ENCODE measurements at regions not wholly inside any gene's neighbourhood (a gene's known extent, or its start where the extent isn't known, plus 50 kb on each side); places are given as distances from the start of the nearest gene placed in this dataset.

DNA sequence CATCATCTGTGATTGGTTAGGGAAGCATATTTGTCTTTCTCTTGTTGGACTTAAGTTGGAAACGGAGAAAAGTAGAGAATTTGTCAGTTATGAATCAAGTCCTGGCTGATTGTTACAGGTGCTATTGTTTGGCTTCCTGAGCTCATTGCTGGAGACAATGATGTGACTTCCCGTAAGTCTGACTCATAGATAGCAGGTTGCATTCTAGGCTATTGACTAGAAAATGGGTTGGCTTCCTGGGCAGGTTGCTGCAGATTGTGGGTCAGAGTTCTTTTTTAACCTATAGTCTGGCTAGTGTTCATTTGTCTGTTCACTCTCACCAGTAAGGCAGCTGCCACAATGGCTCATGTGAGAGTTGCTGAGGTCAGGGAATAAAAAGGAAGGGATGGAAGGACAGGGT, 101.5 kb downstream of the CCNA1 start:
- H3K9me2 ChIP-seq, result no peaks in the 10 kb centered on the region
- 25% methylated on average over 2 of the region's 2 CpGs for WGBS (ENCODE audit: low lambda C conversion rate)
- ChIA-PET CTCF (interaction anchor here (1.1 kb wide), 1 partner anchor 9 kb away, joined by 3 read pairs; no protein-coding TSS in a partner anchor), POLR2A (no interaction called here)
- H3K36me3 ChIP-seq (replicated peaks in 1 of 2; ENCODE audit: control insufficient read depth in 1 of 2, insufficient read depth in 2 of 2, low read length in 1 of 2), result no peaks in the 10 kb centered on the region
- TF ChIP-seq TCF12 (IDR thresholded peaks at IDR 0.05) (0 out of 2 replicates have a peak, but pooled peaks have one; percentile 12), RCOR1 (IDR thresholded peaks at IDR 0.05; ENCODE audit: low read length) (no peak)
- no peak overlapping the region for H3K4me2 ChIP-seq
- H3K9me3 ChIP-seq, result no peaks in the 10 kb centered on the region
- no peak overlapping the region for H3K9ac ChIP-seq
- no peaks in the 10 kb centered on the region for H3K79me2 ChIP-seq (ENCODE audit: insufficient read depth)
- H3K27ac ChIP-seq (ENCODE audit: low read depth in 2 of 2, low read length in 1 of 2), result no peak overlapping the region
- no peak for DNase-seq
- H3K4me3 ChIP-seq (ENCODE audit: low read depth in 2 of 2, low read length in 1 of 2), result no peak overlapping the region
- H3K27me3 ChIP-seq (ENCODE audit: insufficient read depth), result no peaks in the 10 kb centered on the region
- 0 out of 2 replicates have a peak overlapping the region, but pooled peaks have one; percentile 16 for H2AFZ ChIP-seq (ENCODE audit: low read depth)
- no peaks in the 10 kb centered on the region for H4K20me1 ChIP-seq (ENCODE audit: insufficient read depth)
- H3F3A ChIP-seq (replicated peaks; ENCODE audit: insufficient read depth), result peaks cover 7% of the 10 kb centered on the region
- peaks cover 0 to 31% of the 10 kb centered on the region in 2 experiments; a peak in 1 of 4 replicates for H3K4me1 ChIP-seq (ENCODE audit: control insufficient read depth in 1 of 2, insufficient read depth in 2 of 2, low read depth in 1 of 2, low read length in 1 of 2)

GRCh38 chr13:36536546-36536945, 104.3 kb downstream of the CCNA1 start:
- POLR2A ChIA-PET, result no interaction called here
- TF ChIP-seq IRF3 (IDR thresholded peaks at IDR 0.05; ENCODE audit: low read depth, low read length), result no peak
- TF ChIP-seq, protein P1, sequence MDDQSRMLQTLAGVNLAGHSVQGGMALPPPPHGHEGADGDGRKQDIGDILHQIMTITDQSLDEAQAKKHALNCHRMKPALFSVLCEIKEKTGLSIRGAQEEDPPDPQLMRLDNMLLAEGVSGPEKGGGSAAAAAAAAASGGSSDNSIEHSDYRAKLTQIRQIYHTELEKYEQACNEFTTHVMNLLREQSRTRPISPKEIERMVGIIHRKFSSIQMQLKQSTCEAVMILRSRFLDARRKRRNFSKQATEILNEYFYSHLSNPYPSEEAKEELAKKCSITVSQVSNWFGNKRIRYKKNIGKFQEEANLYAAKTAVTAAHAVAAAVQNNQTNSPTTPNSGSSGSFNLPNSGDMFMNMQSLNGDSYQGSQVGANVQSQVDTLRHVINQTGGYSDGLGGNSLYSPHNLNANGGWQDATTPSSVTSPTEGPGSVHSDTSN (IDR thresholded peaks at IDR 0.05), result no peak
- no peak for TF ChIP-seq YY1 (IDR thresholded peaks at IDR 0.05; ENCODE audit: low read depth)
- TF ChIP-seq ZBTB33 (IDR thresholded peaks at IDR 0.05; ENCODE audit: borderline replicate concordance, low read depth), result no peak
- no peak for TF ChIP-seq EP300 (IDR thresholded peaks at IDR 0.05; ENCODE audit: borderline replicate concordance in 1 of 2, low read depth in 1 of 2, low read length in 1 of 2)
- TF ChIP-seq RCOR1 (IDR thresholded peaks at IDR 0.05; ENCODE audit: low read length), result no peak
- no peak for TF ChIP-seq TEAD4 (IDR thresholded peaks at IDR 0.05; ENCODE audit: borderline replicate concordance, insufficient read depth)
- no peak for TF ChIP-seq MXI1 (IDR thresholded peaks at IDR 0.05; ENCODE audit: low read depth, low read length)
- TF ChIP-seq JUND (IDR thresholded peaks at IDR 0.05), result no peak
- TF ChIP-seq USF2 (IDR thresholded peaks at IDR 0.05; ENCODE audit: borderline replicate concordance, low read depth, low read length), result no peak
- no peak for TF ChIP-seq RXRA (IDR thresholded peaks at IDR 0.05; ENCODE audit: borderline replicate concordance, low read depth)
- TF ChIP-seq, protein P2, sequence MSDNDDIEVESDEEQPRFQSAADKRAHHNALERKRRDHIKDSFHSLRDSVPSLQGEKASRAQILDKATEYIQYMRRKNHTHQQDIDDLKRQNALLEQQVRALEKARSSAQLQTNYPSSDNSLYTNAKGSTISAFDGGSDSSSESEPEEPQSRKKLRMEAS (IDR thresholded peaks at IDR 0.05; ENCODE audit: low read depth), result no peak
- TF ChIP-seq, protein P3, sequence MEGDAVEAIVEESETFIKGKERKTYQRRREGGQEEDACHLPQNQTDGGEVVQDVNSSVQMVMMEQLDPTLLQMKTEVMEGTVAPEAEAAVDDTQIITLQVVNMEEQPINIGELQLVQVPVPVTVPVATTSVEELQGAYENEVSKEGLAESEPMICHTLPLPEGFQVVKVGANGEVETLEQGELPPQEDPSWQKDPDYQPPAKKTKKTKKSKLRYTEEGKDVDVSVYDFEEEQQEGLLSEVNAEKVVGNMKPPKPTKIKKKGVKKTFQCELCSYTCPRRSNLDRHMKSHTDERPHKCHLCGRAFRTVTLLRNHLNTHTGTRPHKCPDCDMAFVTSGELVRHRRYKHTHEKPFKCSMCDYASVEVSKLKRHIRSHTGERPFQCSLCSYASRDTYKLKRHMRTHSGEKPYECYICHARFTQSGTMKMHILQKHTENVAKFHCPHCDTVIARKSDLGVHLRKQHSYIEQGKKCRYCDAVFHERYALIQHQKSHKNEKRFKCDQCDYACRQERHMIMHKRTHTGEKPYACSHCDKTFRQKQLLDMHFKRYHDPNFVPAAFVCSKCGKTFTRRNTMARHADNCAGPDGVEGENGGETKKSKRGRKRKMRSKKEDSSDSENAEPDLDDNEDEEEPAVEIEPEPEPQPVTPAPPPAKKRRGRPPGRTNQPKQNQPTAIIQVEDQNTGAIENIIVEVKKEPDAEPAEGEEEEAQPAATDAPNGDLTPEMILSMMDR (IDR thresholded peaks at IDR 0.05), result no peak
- TF ChIP-seq GATA2 (CRISPR knock-in tag; IDR thresholded peaks at IDR 0.05), result no peak
- no peak for TF ChIP-seq FOSL2 (IDR thresholded peaks at IDR 0.05; ENCODE audit: borderline replicate concordance, low read depth)
- TF ChIP-seq FOXM1 (IDR thresholded peaks at IDR 0.05; ENCODE audit: low read depth), result no peak
- TF ChIP-seq NRF1 (IDR thresholded peaks at IDR 0.05; ENCODE audit: low read depth, low read length), result no peak
- WGBS (ENCODE audit: low lambda C conversion rate), result 47% methylated on average over 3 of the region's 3 CpGs

More at GRCh38 chr13:36536546-36536945, 104.3 kb downstream of the CCNA1 start:
- no peak for DNase-seq
- CTCF ChIA-PET, result no interaction called here
- H3K4me2 ChIP-seq, result no peak overlapping the region
- no peak overlapping the region for H2AFZ ChIP-seq (ENCODE audit: low read depth)
- H3K4me3 ChIP-seq (ENCODE audit: low read depth in 2 of 2, low read length in 1 of 2), result no peak overlapping the region
- H3K9ac ChIP-seq, result no peak overlapping the region
- no peaks in the 10 kb centered on the region for H3K79me2 ChIP-seq (ENCODE audit: insufficient read depth)
- H3K27ac ChIP-seq (ENCODE audit: low read depth in 2 of 2, low read length in 1 of 2), result no peak overlapping the region
- H3F3A ChIP-seq (replicated peaks; ENCODE audit: insufficient read depth), result peaks cover 7% of the 10 kb centered on the region
- H3K9me2 ChIP-seq, result no peaks in the 10 kb centered on the region
- peaks cover 0 to 19% of the 10 kb centered on the region in 2 experiments; a peak in 1 of 4 replicates for H3K4me1 ChIP-seq (ENCODE audit: control insufficient read depth in 1 of 2, insufficient read depth in 2 of 2, low read depth in 1 of 2, low read length in 1 of 2)
- no peaks in the 10 kb centered on the region for H3K27me3 ChIP-seq (ENCODE audit: insufficient read depth)
- H3K9me3 ChIP-seq, result no peaks in the 10 kb centered on the region
- no peaks in the 10 kb centered on the region for H3K36me3 ChIP-seq (replicated peaks in 1 of 2; ENCODE audit: control insufficient read depth in 1 of 2, insufficient read depth in 2 of 2, low read length in 1 of 2)
- H4K20me1 ChIP-seq (ENCODE audit: insufficient read depth), result no peaks in the 10 kb centered on the region

Data from SK-N-SH (cell line).